ENCODE measurements at regions not wholly inside any gene's neighbourhood (a gene's known extent, or its start where the extent isn't known, plus 50 kb on each side); places are given as distances from the start of the nearest gene placed in this dataset.

DNA sequence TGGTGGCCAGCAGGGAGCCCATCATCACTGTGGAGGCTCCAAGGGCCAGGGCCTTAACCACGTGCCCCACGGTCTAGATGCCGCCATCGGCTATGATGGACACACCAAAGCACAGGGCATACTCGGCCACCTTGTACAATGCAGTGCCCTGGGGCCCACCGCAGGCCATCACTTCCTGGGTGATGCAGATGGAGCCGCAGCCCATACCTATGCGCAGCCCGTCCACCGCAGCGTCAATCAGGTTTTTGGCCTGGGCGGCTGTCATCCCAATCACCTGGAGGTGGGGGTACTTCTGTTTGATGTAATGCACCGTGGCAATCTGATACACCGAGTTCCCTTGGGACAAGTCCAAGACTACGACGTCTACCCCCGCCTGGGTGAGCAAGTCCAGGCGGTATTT lies 153.3 kb upstream of the ZSWIM2 start:
- no peak overlapping the region for H3K27ac Mint-ChIP-seq (ENCODE audit: unreplicated experiment)
- no peaks in the 10 kb centered on the region for H3K4me1 Mint-ChIP-seq (ENCODE audit: low read depth, unreplicated experiment)
- TF ChIP-seq CTCF (IDR thresholded peaks at IDR 0.05; ENCODE audit: partially characterized antibody, unreplicated experiment), result no peak
- H3K9me3 Mint-ChIP-seq (ENCODE audit: unreplicated experiment), result peaks cover 3% of the 10 kb centered on the region
- no peak for DNase-seq
- no peak overlapping the region for H3K4me3 Mint-ChIP-seq (ENCODE audit: unreplicated experiment)
- no peaks in the 10 kb centered on the region for H3K36me3 Mint-ChIP-seq (ENCODE audit: unreplicated experiment)
- no peaks in the 10 kb centered on the region for H3K27me3 Mint-ChIP-seq (ENCODE audit: unreplicated experiment)

DNA sequence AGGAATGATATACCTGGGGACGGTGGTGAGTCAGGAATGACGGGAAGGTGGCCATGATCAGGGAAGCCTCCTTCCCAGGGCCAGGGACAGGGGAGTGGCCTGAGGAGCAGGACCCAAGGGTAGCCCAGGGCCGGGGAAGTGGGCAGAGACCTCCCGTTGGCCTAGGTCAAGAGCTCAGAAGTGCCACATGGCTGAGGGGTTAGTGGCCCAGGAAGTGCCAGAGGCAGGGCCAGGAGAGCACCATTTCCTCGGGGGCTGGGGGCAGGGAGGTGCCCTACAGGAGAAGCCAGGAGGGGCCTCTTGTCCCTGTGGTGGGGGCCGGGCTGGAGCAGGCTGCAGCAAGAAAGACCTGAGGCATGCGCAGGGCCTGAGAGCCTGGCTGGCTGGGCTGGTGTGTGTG lies 152.3 kb upstream of the ZSWIM2 start:
- H3K9me3 Mint-ChIP-seq (ENCODE audit: unreplicated experiment), result peaks cover 3% of the 10 kb centered on the region
- no peaks in the 10 kb centered on the region for H3K36me3 Mint-ChIP-seq (ENCODE audit: unreplicated experiment)
- H3K4me1 Mint-ChIP-seq (ENCODE audit: low read depth, unreplicated experiment), result no peaks in the 10 kb centered on the region
- DNase-seq, result no peak
- H3K27me3 Mint-ChIP-seq (ENCODE audit: unreplicated experiment), result no peaks in the 10 kb centered on the region
- no peak for TF ChIP-seq CTCF (IDR thresholded peaks at IDR 0.05; ENCODE audit: partially characterized antibody, unreplicated experiment)
- no peak overlapping the region for H3K4me3 Mint-ChIP-seq (ENCODE audit: unreplicated experiment)
- no peak overlapping the region for H3K27ac Mint-ChIP-seq (ENCODE audit: unreplicated experiment)

- no peaks in the 10 kb centered on the region for H3K9me3 Mint-ChIP-seq (ENCODE audit: unreplicated experiment)
- no peak overlapping the region for H3K27ac Mint-ChIP-seq (ENCODE audit: unreplicated experiment)
- DNase-seq, result no peak
- H3K36me3 Mint-ChIP-seq (ENCODE audit: unreplicated experiment), result no peaks in the 10 kb centered on the region
- TF ChIP-seq CTCF (IDR thresholded peaks at IDR 0.05; ENCODE audit: partially characterized antibody, unreplicated experiment), result no peak
- no peak overlapping the region for H3K4me3 Mint-ChIP-seq (ENCODE audit: unreplicated experiment)
- H3K4me1 Mint-ChIP-seq (ENCODE audit: low read depth, unreplicated experiment), result no peaks in the 10 kb centered on the region
- H3K27me3 Mint-ChIP-seq (ENCODE audit: unreplicated experiment), result no peaks in the 10 kb centered on the region
These were observed 146.1 kb upstream of the ZSWIM2 start for GRCh38 chr2:186995092-186995491.

DNA sequence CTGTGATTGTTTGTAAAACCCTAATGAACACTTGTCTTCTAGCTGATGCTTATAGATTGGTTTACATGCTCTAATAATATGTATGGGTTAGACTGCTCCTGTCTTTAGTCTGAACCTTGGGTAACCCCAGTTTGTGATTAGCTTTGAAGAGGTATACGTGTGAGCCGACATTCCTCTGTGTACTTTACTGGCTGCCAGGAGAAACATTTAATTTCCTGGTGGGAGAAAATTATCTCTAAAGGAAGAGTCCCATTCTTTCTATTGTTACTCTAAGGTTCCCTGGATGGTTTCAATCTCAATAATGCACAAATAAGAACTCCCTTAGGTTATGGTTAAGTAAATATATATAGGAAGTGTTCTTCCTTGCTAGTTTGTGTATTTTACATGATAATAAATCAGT lies 143.6 kb upstream of the ZSWIM2 start:
- Mint-ChIP-seq H3K27me3 (ENCODE audit: unreplicated experiment) (no peaks in the 10 kb centered on the region), H3K4me1 (ENCODE audit: low read depth, unreplicated experiment) (no peaks in the 10 kb centered on the region), H3K36me3 (ENCODE audit: unreplicated experiment) (peaks cover 5% of the 10 kb centered on the region), H3K27ac (ENCODE audit: unreplicated experiment) (no peak overlapping the region), H3K4me3 (ENCODE audit: unreplicated experiment) (no peak overlapping the region), H3K9me3 (ENCODE audit: unreplicated experiment) (peaks cover 5% of the 10 kb centered on the region)
- no peak for DNase-seq
- TF ChIP-seq CTCF (IDR thresholded peaks at IDR 0.05; ENCODE audit: partially characterized antibody, unreplicated experiment), result no peak

GRCh38 chr2:186991766-186992417 lies 142.9 kb upstream of the ZSWIM2 start:
- Mint-ChIP-seq H3K4me1 (ENCODE audit: low read depth, unreplicated experiment) (no peaks in the 10 kb centered on the region), H3K36me3 (ENCODE audit: unreplicated experiment) (peaks cover 5% of the 10 kb centered on the region), H3K4me3 (ENCODE audit: unreplicated experiment) (no peak overlapping the region), H3K27me3 (ENCODE audit: unreplicated experiment) (no peaks in the 10 kb centered on the region), H3K27ac (ENCODE audit: unreplicated experiment) (no peak overlapping the region), H3K9me3 (ENCODE audit: unreplicated experiment) (peaks cover 5% of the 10 kb centered on the region)
- TF ChIP-seq CTCF (IDR thresholded peaks at IDR 0.05; ENCODE audit: partially characterized antibody, unreplicated experiment), result no peak
- DNase-seq, result no peak
